Stomach (tissue), 4 donors: ENCODE measurements at regions not wholly inside any gene's neighbourhood (a gene's known extent, or its start where the extent isn't known, plus 50 kb on each side); places are given as distances from the start of the nearest gene placed in this dataset.

Source experiments
- CTCF ChIP-seq, 7 experiments: fragments of 450-650 bp in 4 of 7; fragments of 200-600 bp in 3 of 7; sonication (generic) in 3 of 7; IDR thresholded peaks; one replicate each; pipeline ENCODE4 v1.5.1; 2016 to 2019; ENCODE audit warnings: antibody characterized with exemption in 7 of 7, control low read depth in 2 of 7, mild to moderate bottlenecking in 1 of 7
- POLR2A ChIP-seq, 4 donors: fragments of 450-650 bp; IDR thresholded peaks; one replicate each; pipeline ENCODE4 v1.6.1; 2016; ENCODE audit warnings: antibody characterized with exemption in 4 of 4, control low read depth in 2 of 4, mild to moderate bottlenecking in 1 of 4, moderate library complexity in 1 of 4

- TF ChIP-seq POLR2A (IDR thresholded peaks at IDR 0.05) = no peak
- no peak for TF ChIP-seq CTCF (IDR thresholded peaks at IDR 0.05)
Observed at GRCh38 chr16:79288066-79288465, 312.5 kb downstream of the MAF start.
